ENCODE measurements at regions not wholly inside any gene's neighbourhood (a gene's known extent, or its start where the extent isn't known, plus 50 kb on each side); places are given as distances from the start of the nearest gene placed in this dataset.
"Not testable (repeated sequence)": the region's sequence is repeated elsewhere in the genome, so short reads cannot be mapped to it uniquely, and the experiment has no call there.

- TF ChIP-seq, protein P1, sequence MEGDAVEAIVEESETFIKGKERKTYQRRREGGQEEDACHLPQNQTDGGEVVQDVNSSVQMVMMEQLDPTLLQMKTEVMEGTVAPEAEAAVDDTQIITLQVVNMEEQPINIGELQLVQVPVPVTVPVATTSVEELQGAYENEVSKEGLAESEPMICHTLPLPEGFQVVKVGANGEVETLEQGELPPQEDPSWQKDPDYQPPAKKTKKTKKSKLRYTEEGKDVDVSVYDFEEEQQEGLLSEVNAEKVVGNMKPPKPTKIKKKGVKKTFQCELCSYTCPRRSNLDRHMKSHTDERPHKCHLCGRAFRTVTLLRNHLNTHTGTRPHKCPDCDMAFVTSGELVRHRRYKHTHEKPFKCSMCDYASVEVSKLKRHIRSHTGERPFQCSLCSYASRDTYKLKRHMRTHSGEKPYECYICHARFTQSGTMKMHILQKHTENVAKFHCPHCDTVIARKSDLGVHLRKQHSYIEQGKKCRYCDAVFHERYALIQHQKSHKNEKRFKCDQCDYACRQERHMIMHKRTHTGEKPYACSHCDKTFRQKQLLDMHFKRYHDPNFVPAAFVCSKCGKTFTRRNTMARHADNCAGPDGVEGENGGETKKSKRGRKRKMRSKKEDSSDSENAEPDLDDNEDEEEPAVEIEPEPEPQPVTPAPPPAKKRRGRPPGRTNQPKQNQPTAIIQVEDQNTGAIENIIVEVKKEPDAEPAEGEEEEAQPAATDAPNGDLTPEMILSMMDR (IDR thresholded peaks at IDR 0.05) = no peak
- intact Hi-C loops (cut with DNase I) = no loop called here
- Histone ChIP-seq H3K4me3 (no peak overlapping the region), H3K36me3 (no peaks in the 10 kb centered on the region), H3K9me3 (no peaks in the 10 kb centered on the region), H3K27me3 (no peaks in the 10 kb centered on the region), H3K4me1 (no peaks in the 10 kb centered on the region), H3K27ac (no peak overlapping the region)
- no peak for ATAC-seq
- no peak for DNase-seq
Measured at GRCh38 chr2:167581961-167582574, 665.3 kb downstream of the STK39 start.

DNA sequence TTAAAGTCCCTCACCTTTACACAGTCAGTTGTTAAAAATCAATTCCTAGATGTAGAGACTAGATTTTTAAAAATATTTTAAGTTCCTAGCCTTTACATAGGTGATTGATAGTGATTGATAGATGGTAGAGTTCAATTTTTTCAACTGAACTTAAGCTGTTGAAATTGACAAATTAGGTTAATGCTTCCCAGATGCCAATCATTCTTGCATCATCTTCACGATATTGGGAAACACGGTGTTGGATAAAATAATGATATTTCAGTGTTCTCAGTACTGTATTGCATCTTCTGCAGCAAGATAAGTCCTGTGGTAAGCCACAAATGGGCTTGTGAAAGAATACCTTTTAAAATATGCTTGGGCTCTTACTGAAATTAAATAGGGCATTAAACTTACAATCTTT is 667.6 kb downstream of the STK39 start:
- TF ChIP-seq, protein P1 (IDR thresholded peaks at IDR 0.05) = no peak
- DNase-seq (no peak), ATAC-seq (no peak)
- intact Hi-C loops (cut with DNase I) = no loop called here
- no peaks in the 10 kb centered on the region for H3K36me3 ChIP-seq
- no peak overlapping the region for H3K27ac ChIP-seq
- no peaks in the 10 kb centered on the region for H3K27me3 ChIP-seq
- H3K4me1 ChIP-seq = no peaks in the 10 kb centered on the region
- no peaks in the 10 kb centered on the region for H3K9me3 ChIP-seq
- no peak overlapping the region for H3K4me3 ChIP-seq

DNA sequence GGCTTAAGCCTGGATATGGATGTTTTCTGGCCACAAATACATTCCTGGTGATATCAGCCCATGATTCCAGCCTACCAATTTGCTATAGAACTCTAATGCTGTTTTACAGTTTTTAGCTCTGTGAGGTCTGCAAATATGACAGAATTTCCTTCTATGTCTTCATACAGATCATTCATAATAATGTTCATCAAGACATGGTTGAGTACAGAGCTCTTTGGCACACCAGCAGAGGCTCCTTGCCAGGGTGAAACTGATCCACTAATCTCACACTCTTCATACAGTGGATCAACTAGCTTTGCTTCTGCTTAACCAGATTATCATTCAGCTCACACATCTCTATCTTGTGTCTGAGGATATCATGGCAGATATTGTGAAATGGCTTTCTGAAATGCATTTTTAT is 672.1 kb downstream of the STK39 start:
- TF ChIP-seq, protein P1 (IDR thresholded peaks at IDR 0.05) = no peak
- Histone ChIP-seq H3K4me3 (no peak overlapping the region), H3K4me1 (no peaks in the 10 kb centered on the region), H3K36me3 (no peaks in the 10 kb centered on the region), H3K27me3 (no peaks in the 10 kb centered on the region), H3K9me3 (no peaks in the 10 kb centered on the region), H3K27ac (no peak overlapping the region)
- DNase-seq (no peak), ATAC-seq (no peak)
- intact Hi-C loops (cut with DNase I) = no loop called here

- TF ChIP-seq, protein P1 (IDR thresholded peaks at IDR 0.05) = no peak
Measured at GRCh38 chr2:167572883-167573619, 674.3 kb downstream of the STK39 start.

GRCh38 chr2:167570370-167570769 is 677.0 kb downstream of the STK39 start:
- Histone ChIP-seq H3K27me3 (no peaks in the 10 kb centered on the region), H3K9me3 (no peaks in the 10 kb centered on the region), H3K4me3 (no peak overlapping the region), H3K36me3 (no peaks in the 10 kb centered on the region), H3K4me1 (no peaks in the 10 kb centered on the region), H3K27ac (no peak overlapping the region)
- intact Hi-C loops (cut with DNase I) = no loop called here
- ATAC-seq (no peak), DNase-seq (no peak)
- TF ChIP-seq, protein P1 (IDR thresholded peaks at IDR 0.05) = no peak

More at GRCh38 chr2:167572883-167573619, 674.3 kb downstream of the STK39 start:
- intact Hi-C loops (cut with DNase I) = no loop called here
- no peak for DNase-seq
- Histone ChIP-seq H3K27ac (no peak overlapping the region), H3K27me3 (no peaks in the 10 kb centered on the region), H3K4me3 (no peak overlapping the region), H3K4me1 (no peaks in the 10 kb centered on the region), H3K36me3 (no peaks in the 10 kb centered on the region), H3K9me3 (no peaks in the 10 kb centered on the region)
- no peak for ATAC-seq

DNA sequence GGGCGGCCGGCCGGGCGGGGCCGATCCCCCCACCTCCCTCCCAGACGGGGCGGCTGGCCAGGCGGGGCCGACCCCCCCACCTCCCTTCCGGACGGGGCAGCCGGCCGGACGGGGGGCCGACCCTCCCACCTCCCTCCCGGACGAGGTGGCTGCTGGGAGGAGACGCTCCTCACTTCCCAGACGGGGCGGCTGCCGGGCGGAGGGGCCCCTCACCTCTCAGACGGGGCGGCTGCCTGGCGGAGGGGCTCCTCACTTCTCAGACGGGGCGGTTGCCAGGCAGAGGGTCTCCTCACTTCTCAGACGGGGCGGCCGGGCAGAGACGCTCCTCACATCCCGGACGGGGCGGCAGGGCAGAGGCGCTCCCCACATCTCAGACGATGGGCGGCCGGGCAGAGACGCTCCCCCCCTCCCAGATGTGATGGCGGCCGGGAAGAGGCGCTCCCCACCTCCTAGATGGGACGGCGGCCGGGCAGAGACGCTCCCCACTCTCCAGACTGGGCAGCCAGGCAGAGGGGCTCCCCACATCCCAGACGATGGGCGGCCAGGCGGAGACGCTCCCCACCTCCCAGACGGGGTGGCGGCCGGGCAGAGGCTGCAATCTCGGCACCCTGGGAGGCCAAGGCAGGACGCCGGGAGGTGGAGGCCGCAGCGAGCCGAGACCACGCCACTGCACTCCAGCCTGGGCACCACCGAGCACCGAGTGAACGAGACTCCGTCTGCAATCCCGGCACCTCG is 675.8 kb downstream of the XIRP2 start:
- DNase-seq = peak; percentile 44
- ATAC-seq; H3K27ac ChIP-seq; H3K36me3 ChIP-seq; intact Hi-C loops (cut with DNase I); H3K4me1 ChIP-seq; H3K27me3 ChIP-seq; H3K4me3 ChIP-seq; H3K9me3 ChIP-seq: not testable (repeated sequence)

DNA sequence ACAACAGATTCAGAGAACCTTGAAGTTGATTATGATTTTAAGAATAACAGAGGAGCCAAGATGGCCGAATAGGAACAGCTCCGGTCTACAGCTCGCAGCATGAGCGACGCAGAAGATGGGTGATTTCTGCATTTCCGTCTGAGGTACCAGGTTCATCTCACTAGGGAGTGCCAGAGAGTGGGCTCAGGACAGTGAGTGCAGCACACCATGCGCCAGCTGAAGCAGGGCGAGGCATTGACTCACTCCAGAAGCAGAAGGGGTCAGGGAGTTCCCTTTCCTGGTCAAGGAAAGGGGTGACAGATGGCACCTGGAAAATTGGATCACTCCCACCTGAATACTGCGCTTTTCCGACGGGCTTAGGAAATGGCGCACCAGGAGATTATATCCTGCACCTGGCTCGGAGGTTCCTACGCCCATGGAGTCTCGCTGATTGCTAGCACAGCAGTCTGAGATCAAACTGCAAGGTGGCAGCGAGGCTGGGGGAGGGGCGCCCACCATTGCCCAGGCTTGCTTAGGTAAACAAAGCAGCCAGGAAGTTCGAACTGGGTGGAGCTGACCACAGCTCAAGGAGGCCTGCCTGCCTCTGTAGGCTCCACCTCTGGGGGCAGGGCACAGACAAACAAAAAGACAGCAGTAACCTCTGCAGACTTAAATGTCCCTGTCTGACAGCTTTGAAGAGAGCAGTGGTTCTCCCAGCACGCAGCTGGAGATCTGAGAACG is 670.2 kb downstream of the XIRP2 start:
- H3K4me1 ChIP-seq; H3K36me3 ChIP-seq; H3K27me3 ChIP-seq; intact Hi-C loops (cut with DNase I); H3K4me3 ChIP-seq; DNase-seq; H3K27ac ChIP-seq; ATAC-seq; H3K9me3 ChIP-seq: not testable (repeated sequence)
